AG20443 (cell line): ENCODE measurements at regions not wholly inside any gene's neighbourhood (a gene's known extent, or its start where the extent isn't known, plus 50 kb on each side); places are given as distances from the start of the nearest gene placed in this dataset.
"Not testable (repeated sequence)": the region's sequence is repeated elsewhere in the genome, so short reads cannot be mapped to it uniquely, and the experiment has no call there.

Experiments used
- DNase-seq: peaks from one replicate; pipeline ENCODE4 v3.0.0; 2012; ENCODE audit warnings: low spot score, mixed read lengths

- not testable (repeated sequence) for DNase-seq
Measured at GRCh38 chr11:114805431-114805830, 127.1 kb downstream of the NXPE2 start.

GRCh38 chr11:114811971-114812370 lies 133.6 kb downstream of the NXPE2 start:
- DNase-seq = no peak

GRCh38 chr11:114812733-114813132 lies 134.4 kb downstream of the NXPE2 start:
- no peak for DNase-seq

- DNase-seq = no peak
Measured at GRCh38 chr11:114813189-114813718, 134.9 kb downstream of the NXPE2 start.

GRCh38 chr11:114815176-114815575 lies 136.8 kb downstream of the NXPE2 start:
- DNase-seq = no peak

GRCh38 chr11:114815761-114816160 lies 137.4 kb downstream of the NXPE2 start:
- DNase-seq = no peak

GRCh38 chr11:114816791-114817190 lies 138.5 kb downstream of the NXPE2 start:
- no peak for DNase-seq

- no peak for DNase-seq
Measured at GRCh38 chr11:114818382-114818781, 140.1 kb downstream of the NXPE2 start.

GRCh38 chr11:114819028-114819427 lies 140.7 kb downstream of the NXPE2 start:
- DNase-seq = no peak

GRCh38 chr11:114820621-114821020 lies 142.3 kb downstream of the NXPE2 start:
- DNase-seq = no peak

GRCh38 chr11:114821621-114822412 lies 143.5 kb downstream of the NXPE2 start:
- DNase-seq = peak; percentile 50

- no peak for DNase-seq
Measured at GRCh38 chr11:114826910-114827442, 148.6 kb downstream of the NXPE2 start.

GRCh38 chr11:114827736-114828135 lies 149.4 kb downstream of the NXPE2 start:
- no peak for DNase-seq

- DNase-seq = no peak
Measured at GRCh38 chr11:114832532-114833125, 154.3 kb downstream of the NXPE2 start.

GRCh38 chr11:114836161-114836560 lies 157.8 kb downstream of the NXPE2 start:
- no peak for DNase-seq

- DNase-seq = no peak
Measured at GRCh38 chr11:114844896-114845295, 166.6 kb downstream of the NXPE2 start.

GRCh38 chr11:114845766-114846415 lies 167.6 kb downstream of the NXPE2 start:
- DNase-seq = no peak

GRCh38 chr11:114846416-114846791 lies 168.1 kb downstream of the NXPE2 start:
- no peak for DNase-seq

GRCh38 chr11:114847306-114847975 lies 169.1 kb downstream of the NXPE2 start:
- DNase-seq = no peak

- DNase-seq = no peak
Measured at GRCh38 chr11:114848027-114848426, 169.7 kb downstream of the NXPE2 start.

GRCh38 chr11:114857281-114857680 lies 179.0 kb downstream of the NXPE2 start:
- DNase-seq = no peak

GRCh38 chr11:114864896-114865295 lies 186.6 kb downstream of the NXPE2 start:
- no peak for DNase-seq
